ENCODE measurements at regions not wholly inside any gene's neighbourhood (a gene's known extent, or its start where the extent isn't known, plus 50 kb on each side); places are given as distances from the start of the nearest gene placed in this dataset.
"Not testable (repeated sequence)": the region's sequence is repeated elsewhere in the genome, so short reads cannot be mapped to it uniquely, and the experiment has no call there.

GRCh38 chr20:4635781-4636180 lies 50.5 kb upstream of the PRNP start:
- DNase-seq (ENCODE audit: low spot score), result no peak

GRCh38 chr20:4635342-4635741 lies 50.9 kb upstream of the PRNP start:
- no peak for DNase-seq (ENCODE audit: low spot score)

DNA sequence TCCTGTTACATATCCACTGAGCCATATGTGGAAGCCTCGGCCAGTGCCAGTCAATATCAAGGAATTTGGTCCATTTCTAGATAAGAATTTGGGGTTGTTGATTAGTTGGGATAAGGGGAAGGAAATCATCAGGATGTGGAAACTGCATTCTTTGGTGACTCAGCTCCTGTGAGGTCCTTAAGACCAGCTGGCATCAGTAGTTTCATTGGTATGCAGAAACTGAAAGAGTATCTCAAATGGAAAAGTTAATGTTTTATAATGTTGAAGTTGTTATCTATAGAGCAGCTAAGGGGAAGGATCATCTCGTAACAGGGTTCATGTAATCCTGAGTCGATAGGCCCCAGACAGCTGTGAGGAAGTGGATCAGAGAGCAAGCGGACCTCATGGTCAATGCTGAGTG lies 52.5 kb upstream of the PRNP start:
- peak; percentile 11 for DNase-seq (ENCODE audit: low spot score)

- DNase-seq (ENCODE audit: low spot score), result no peak
Measured at GRCh38 chr20:4633379-4633778, 52.9 kb upstream of the PRNP start.

- DNase-seq (ENCODE audit: low spot score), result no peak
Measured at GRCh38 chr20:4632876-4633275, 53.4 kb upstream of the PRNP start.

GRCh38 chr20:4626228-4626627 lies 60.0 kb upstream of the PRNP start:
- DNase-seq (ENCODE audit: low spot score), result no peak

DNA sequence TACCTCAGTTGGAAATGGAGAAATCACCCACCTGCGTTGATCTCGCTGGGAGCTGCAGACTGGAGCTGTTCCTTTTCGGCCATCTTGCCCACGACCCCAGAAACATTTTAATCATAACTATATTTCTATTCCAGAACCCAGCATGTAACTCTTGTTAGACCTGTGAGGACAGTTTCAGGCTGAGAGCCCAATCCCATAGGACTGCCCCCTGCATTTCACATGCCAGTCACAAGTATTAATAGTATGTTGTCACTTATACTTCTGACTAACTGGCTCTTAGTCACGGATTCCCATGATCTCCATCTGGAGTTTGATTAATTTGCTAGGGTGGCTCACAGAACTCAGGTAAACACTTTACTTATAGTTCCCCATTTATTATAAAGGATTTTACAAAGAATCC lies 60.6 kb upstream of the PRNP start:
- DNase-seq (ENCODE audit: low spot score), result no peak

GRCh38 chr20:4624675-4625336 lies 61.5 kb upstream of the PRNP start:
- DNase-seq (ENCODE audit: low spot score), result not testable (repeated sequence)

GRCh38 chr20:4619144-4619543 lies 67.1 kb upstream of the PRNP start:
- not testable (repeated sequence) for DNase-seq (ENCODE audit: low spot score)

- DNase-seq (ENCODE audit: low spot score), result no peak
Measured at GRCh38 chr20:4617484-4617883, 68.8 kb upstream of the PRNP start.

- no peak for DNase-seq (ENCODE audit: low spot score)
Measured at GRCh38 chr20:4617019-4617418, 69.2 kb upstream of the PRNP start.

- DNase-seq (ENCODE audit: low spot score), result peak; percentile 72
Measured at GRCh38 chr20:4613718-4614620, 72.3 kb upstream of the PRNP start.

DNA sequence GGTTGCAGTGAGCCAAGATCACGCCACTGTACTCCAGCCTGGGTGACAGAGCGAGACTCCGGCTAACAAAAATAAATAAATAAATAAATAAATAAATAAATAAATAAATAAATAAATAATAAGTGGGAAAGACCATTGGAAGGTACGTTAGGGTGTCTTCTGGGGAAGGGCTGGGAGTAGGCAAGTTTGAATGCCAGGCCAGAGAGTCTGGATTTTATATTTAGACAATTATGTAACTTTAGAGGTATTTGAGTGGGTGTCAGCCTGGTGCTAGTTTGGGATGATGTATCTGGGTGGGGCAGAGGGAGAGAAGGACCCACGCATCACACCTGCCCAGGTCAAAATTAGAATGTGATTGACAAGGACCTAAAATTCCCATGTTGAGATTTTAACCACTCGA lies 73.1 kb upstream of the PRNP start:
- no peak for DNase-seq (ENCODE audit: low spot score)

DNA sequence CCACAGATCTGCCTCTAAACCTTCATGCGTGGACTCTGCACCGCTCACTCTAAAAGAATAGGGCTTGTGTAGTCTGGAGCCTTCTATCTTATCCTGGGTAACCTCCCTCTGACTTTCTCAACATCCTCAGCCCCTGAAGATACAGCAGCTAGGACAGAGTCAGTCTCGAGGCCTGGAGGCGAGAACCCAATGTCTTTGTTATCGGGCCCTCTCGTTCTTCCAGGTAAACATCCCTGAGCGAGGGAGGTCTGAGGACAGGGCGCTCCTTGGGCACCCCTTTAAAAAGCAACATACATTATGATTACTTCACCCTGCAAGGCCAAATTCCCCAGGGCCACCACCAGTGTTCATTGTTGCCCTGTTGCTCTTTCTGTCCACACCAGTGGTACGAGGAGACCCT lies 75.4 kb upstream of the PRNP start:
- no peak for DNase-seq (ENCODE audit: low spot score)

DNA sequence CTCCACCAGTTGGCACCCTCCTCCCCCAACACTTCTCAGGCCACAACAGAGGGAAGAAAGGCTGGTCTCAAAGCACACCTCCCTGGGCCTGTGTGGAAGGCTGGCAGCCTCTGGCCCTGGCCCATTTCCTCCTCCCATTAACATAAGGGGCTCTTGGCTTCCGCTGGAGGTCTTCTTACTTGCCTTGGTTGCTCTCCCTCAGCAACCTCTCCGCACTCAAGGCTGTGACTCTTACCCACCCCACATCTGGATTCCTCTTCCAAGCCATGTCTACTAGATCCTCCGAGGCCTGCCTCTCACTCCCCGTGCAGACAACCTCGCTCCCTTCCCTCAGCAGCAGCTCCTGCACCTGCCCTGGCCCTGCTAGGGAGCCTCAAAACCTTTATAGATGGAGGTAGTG lies 76.7 kb upstream of the PRNP start:
- DNase-seq (ENCODE audit: low spot score), result no peak

DNA sequence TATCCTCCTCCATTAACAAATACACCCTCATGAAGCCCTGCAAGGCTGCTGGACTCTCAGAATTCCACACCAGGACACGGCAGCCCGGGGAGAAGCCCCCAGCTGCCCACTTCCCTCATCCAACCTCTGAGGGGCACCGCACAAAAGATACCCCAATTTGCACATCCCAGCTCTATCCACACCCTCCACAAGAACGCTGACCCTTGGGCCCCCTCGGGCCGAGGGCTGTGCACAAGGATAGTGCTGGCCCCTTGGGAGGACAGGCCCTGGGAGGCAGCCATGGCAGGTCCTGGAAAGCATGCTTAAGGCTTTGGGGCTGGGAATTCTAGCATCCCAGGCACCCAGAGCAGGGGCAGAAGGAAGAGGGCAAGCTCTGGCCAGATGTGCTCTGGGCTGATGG lies 77.4 kb upstream of the PRNP start:
- DNase-seq (ENCODE audit: low spot score), result no peak

GRCh38 chr20:4607287-4607713 lies 79.0 kb upstream of the PRNP start:
- peak; percentile 70 for DNase-seq (ENCODE audit: low spot score)

- no peak for DNase-seq (ENCODE audit: low spot score)
Measured at GRCh38 chr20:4606051-4606450, 80.2 kb upstream of the PRNP start.

DNA sequence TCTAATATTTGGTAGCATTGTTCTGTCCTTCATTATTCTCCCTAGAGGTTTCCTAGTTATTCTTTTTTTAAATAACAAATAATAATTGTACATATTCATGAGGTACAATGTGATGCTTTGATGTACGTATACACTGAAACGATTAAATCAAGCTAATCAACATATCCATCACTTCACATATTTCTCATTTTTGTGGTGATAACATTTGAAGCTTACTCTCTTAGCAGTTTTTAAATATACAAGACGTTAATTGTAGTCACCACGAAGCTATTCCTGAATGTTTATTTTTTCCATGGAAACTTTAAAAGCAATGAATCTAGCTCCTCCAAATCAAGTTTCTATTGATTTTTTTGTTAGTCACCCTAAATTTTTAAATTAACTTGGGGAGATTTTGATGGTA lies 81.1 kb upstream of the PRNP start:
- DNase-seq (ENCODE audit: low spot score), result no peak

- no peak for DNase-seq (ENCODE audit: low spot score)
Measured at GRCh38 chr20:4604580-4604979, 81.7 kb upstream of the PRNP start.

GRCh38 chr20:4603724-4604123 lies 82.5 kb upstream of the PRNP start:
- DNase-seq (ENCODE audit: low spot score), result no peak

DNA sequence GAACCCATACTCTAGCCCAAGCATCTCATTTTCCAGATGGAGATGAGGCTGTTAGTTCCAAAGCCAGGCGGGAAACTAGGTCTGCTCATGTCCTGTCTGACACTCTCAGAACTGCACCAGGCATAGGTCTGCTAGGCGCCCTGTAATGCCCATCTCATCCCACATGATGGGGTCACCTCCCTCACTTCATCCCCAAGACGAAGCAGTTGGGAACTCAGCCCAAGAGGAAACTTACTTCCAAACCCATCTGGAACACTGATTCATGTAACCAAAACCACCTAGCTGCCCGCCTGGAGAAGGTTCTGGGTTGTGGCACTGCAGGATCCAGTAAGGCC lies 84.0 kb upstream of the PRNP start:
- no peak for DNase-seq (ENCODE audit: low spot score)

DNA sequence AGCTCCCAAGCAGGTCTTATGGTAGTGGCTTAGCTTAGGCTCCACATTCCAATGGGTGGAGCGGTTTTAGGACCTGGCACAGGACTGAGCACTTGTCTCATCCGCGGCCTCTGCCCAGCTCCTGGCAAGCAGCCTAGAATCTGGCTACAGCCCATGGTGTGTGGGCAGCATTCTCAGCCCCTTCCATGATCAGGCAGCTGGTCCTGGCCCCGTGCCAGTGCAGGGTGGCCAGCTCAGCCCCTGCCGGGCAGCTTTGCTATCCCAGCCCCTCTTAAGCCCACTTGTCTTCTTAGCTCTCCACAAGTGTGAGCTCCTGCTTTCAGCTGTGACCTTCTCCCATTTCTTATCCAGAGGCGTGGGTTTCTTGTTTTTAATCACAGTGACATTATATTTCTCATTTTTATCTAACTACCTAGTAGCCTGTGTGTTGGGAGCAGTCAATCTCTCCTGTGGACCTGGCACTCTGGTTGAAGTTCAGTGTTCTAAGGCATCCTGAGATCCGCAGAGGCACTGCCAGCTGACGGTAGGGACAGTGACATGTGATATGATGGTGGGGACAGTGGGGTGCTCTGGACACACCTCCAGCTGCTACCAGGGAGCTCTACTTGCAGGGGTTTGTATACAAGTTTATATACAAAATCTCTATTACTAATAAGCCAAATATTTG lies 84.5 kb upstream of the PRNP start:
- peak; percentile 63 for DNase-seq (ENCODE audit: low spot score)
